OCI-LY7 (cell line): ENCODE measurements at regions not wholly inside any gene's neighbourhood (a gene's known extent, or its start where the extent isn't known, plus 50 kb on each side); places are given as distances from the start of the nearest gene placed in this dataset.

Experiments
- CTCF ChIP-seq: fragments of 200-600 bp; sonication (generic); conservative IDR thresholded peaks from 2 replicates; pipeline ENCODE4 v1.5.1; 2014; ENCODE audit warnings: mild to moderate bottlenecking, antibody characterized with exemption, low read length, moderate library complexity, mixed read lengths
- EZH2phosphoT487 ChIP-seq: fragments of 200-600 bp; sonication (generic); IDR thresholded peaks from 2 replicates; pipeline ENCODE4 v1.6.1; 2018; ENCODE audit warnings: low read depth, borderline replicate concordance, mild to moderate bottlenecking, mixed run types, antibody characterized with exemption, low read length, moderate library complexity, mixed read lengths

- TF ChIP-seq EZH2phosphoT487: no peak
- no peak for TF ChIP-seq CTCF
Observed at GRCh38 chr5:98205691-98206461, 567.6 kb upstream of the RGMB start.
